HEK293 (cell line): ENCODE measurements at regions not wholly inside any gene's neighbourhood (a gene's known extent, or its start where the extent isn't known, plus 50 kb on each side); places are given as distances from the start of the nearest gene placed in this dataset.

Experiments
- KLF10 ChIP-seq: fragments of 450-650 bp; IDR thresholded peaks from 2 replicates; pipeline ENCODE4 v1.5.1; 2018; ENCODE audit warnings: missing biosample characterization, mild to moderate bottlenecking, missing genetic modification characterization
- SP2 ChIP-seq: fragments of 450-650 bp; formaldehyde crosslinking; IDR thresholded peaks from 2 replicates; pipeline ENCODE4 v1.5.1; 2016; ENCODE audit warnings: missing biosample characterization, missing genetic modification characterization
- ZFP41 ChIP-seq: fragments of 450-650 bp; formaldehyde crosslinking; IDR thresholded peaks from 2 replicates; pipeline ENCODE4 v1.5.1; 2016; ENCODE audit warnings: missing biosample characterization, missing genetic modification characterization, borderline replicate concordance
- ZNF138 ChIP-seq: fragments of 450-650 bp; formaldehyde crosslinking; IDR thresholded peaks from 2 replicates; pipeline ENCODE4 v1.5.1; 2016; ENCODE audit warnings: missing biosample characterization, missing genetic modification characterization, borderline replicate concordance
- TF ChIP-seq, protein P1 (sequence below): fragments of 450-650 bp; formaldehyde crosslinking; IDR thresholded peaks from 2 replicates; pipeline ENCODE4 v1.5.1; 2016; ENCODE audit warnings: missing biosample characterization, missing genetic modification characterization

DNA sequence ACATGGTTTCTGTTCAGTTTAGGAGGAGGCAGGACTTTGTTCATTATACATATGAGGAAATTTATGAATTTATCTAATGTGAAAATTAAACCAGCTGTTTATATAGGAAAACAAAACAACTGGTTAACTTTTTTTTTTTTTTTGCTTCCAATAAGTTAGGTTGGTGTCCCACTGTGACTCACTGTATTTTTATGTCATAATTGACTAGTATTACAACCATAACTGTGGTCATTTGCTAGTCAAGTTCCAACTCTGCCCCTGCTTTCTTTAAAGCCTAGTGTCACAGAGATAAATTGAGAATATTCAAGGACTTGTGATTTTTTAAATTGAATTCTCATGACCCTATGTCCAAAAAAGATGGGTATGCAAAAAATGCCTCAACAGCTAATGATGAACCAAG, 227.7 kb downstream of the BCAT1 start:
- TF ChIP-seq, protein P1, sequence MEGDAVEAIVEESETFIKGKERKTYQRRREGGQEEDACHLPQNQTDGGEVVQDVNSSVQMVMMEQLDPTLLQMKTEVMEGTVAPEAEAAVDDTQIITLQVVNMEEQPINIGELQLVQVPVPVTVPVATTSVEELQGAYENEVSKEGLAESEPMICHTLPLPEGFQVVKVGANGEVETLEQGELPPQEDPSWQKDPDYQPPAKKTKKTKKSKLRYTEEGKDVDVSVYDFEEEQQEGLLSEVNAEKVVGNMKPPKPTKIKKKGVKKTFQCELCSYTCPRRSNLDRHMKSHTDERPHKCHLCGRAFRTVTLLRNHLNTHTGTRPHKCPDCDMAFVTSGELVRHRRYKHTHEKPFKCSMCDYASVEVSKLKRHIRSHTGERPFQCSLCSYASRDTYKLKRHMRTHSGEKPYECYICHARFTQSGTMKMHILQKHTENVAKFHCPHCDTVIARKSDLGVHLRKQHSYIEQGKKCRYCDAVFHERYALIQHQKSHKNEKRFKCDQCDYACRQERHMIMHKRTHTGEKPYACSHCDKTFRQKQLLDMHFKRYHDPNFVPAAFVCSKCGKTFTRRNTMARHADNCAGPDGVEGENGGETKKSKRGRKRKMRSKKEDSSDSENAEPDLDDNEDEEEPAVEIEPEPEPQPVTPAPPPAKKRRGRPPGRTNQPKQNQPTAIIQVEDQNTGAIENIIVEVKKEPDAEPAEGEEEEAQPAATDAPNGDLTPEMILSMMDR (tag by site-specific recombination) = no peak
- TF ChIP-seq ZNF138 (tag by site-specific recombination) (no peak), KLF10 (tag by site-specific recombination) (no peak), SP2 (tag by site-specific recombination) (no peak), ZFP41 (tag by site-specific recombination) (no peak)
